Natural killer cell treated with Interleukin-12 subunit alpha and Interleukin-12 subunit beta and Interleukin-15 and Interleukin-18, amount 100 ng/mL, for 72 hours (primary cell): ENCODE measurements at regions not wholly inside any gene's neighbourhood (a gene's known extent, or its start where the extent isn't known, plus 50 kb on each side); places are given as distances from the start of the nearest gene placed in this dataset.
A peak's percentile ranks its signal among the peaks of the same experiment; 100 is the strongest.

Experiments used
- ATAC-seq, 2 donors: fragments of 150-1000 bp; cut with Tn5 transposase in 1 of 2; sonication (Bioruptor Pico), chemical (Tn5 transposase) in 1 of 2; 2 replicates each; pipeline ENCODE4 v1.10.0; 2021
- DNase-seq: peaks from one replicate; pipeline ENCODE4 v3.0.0; 2022; ENCODE audit warnings: low spot score
- H3K27ac Mint-ChIP-seq, 2 donors: 1 replicate in 1 of 2; 2 replicates in 1 of 2; pipeline ENCODE4 v1.8.0; 2022; ENCODE audit warnings: mixed read lengths in 2 of 2, mild to moderate bottlenecking in 1 of 2, moderate library complexity in 1 of 2
- H3K27me3 Mint-ChIP-seq, 2 donors: 1 replicate in 1 of 2; 2 replicates in 1 of 2; pipeline ENCODE4 v1.8.0; 2022; ENCODE audit warnings: mixed read lengths in 2 of 2
- H3K36me3 Mint-ChIP-seq: one replicate; pipeline ENCODE4 v1.8.0; 2022; ENCODE audit warnings: mixed read lengths
- H3K4me1 Mint-ChIP-seq, 2 donors: 1 replicate in 1 of 2; 2 replicates in 1 of 2; pipeline ENCODE4 v1.8.0; 2022; ENCODE audit warnings: low read depth in 2 of 2, mixed read lengths in 2 of 2, mild to moderate bottlenecking in 1 of 2
- H3K4me3 Mint-ChIP-seq: one replicate; pipeline ENCODE4 v1.8.0; 2022; ENCODE audit warnings: mixed read lengths
- H3K9me3 Mint-ChIP-seq: 2 replicates; pipeline ENCODE4 v1.8.0; 2022; ENCODE audit warnings: mixed read lengths

DNA sequence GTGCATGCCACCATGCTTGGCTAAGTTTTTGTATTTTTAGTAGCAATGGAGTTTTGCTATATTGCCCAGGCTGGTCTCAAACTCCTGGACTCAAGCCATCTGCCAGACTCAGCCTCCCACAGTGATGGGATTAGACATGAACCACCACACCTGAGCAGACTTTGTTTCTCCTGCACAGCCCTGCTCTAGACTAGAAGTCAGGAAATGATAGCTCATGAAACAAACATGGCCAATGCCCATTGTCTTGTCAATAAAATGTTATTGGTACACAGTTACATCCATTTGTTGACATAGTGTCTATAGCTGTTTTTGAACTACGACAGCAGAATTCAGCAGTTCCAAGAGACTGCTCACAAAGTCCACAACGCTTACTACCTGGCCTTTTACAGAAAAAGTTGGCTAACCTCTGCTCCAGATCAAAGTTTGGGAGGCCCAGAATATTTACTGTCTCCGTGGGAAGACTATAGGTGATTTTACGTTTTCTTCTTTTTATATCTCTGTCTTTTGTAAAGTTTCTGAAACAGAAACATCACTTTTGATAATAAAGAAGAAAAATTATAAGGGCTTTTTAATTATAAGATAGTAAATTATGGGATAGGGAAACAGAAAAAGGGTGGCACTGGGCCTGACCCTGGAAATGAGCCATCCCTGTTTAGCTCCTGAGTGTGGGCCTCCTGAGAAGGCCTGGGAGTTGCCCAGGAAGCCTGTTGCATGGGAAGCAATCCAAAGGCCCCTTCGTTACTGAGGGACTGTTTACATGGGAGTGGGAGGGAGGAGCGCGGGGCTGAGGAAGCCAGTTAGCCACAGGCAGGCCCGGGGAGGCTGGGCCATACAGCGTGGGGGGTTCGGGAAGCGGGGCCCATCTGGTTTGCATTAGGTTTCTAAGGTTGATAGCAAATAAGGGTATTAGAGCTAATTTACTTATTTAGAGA, 201.5 kb downstream of the IRF8 start:
- Mint-ChIP-seq H3K27ac (no peak overlapping the region), H3K4me3 (no peak overlapping the region), H3K4me1 (no peaks in the 10 kb centered on the region), H3K9me3 (no peaks in the 10 kb centered on the region), H3K27me3 (peaks cover 2 to 8% of the 10 kb centered on the region in 2 donors), H3K36me3 (no peaks in the 10 kb centered on the region)
- no peak for ATAC-seq
- no peak for DNase-seq

DNA sequence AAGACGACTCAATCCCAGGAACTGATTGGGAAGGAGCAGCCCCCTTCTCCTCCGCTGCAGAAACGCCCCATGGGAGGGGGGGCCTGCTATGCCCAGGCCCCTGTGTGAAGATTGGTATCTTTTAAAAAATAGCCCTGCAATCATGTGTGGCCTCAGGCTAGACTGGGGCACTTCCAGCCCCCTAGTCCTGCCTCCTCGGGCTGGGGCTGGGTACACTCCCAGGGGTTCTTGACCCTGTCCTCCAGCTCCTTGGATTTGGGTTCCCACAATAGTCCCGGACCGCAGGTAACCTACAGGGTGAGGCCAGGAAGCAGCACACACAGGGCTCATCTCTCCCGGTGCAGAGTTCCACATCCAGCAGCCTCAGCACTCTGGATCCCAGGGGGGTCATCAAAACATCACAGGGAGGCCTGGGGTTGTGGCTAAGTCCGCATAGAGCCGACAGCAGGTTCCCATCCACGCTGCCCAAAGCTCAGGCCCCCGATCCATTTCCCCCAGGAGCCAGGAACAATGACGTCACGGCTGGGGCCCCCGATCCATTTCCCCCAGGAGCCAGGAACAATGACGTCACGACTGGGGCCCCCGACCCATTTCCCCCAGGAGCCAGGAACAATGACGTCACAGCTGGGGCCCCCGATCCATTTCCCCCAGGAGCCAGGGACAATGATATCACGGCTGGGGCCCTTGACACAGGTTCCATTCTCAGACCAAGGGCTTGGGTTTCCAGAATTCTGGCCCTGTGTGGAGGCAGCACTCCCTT, 202.4 kb downstream of the IRF8 start:
- H3K36me3 Mint-ChIP-seq, result no peaks in the 10 kb centered on the region

DNA sequence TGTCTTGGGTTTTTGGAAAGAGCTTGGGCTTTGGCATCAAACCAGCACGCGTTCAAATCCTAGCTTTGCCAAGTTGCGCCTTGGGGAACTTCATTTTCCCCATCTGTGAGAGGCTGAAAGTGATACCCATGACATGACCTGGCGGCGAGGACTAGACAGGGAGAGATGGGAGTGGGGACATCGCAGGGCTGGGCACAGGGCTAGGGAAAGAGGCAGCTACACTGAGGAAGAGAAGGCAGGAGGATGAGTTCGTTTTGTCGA, 202.9 kb downstream of the IRF8 start:
- H3K9me3 Mint-ChIP-seq, result no peaks in the 10 kb centered on the region
- peaks cover 2 to 8% of the 10 kb centered on the region in 2 donors for H3K27me3 Mint-ChIP-seq
- DNase-seq, result no peak
- no peak overlapping the region for H3K27ac Mint-ChIP-seq
- no peaks in the 10 kb centered on the region for H3K4me1 Mint-ChIP-seq
- H3K4me3 Mint-ChIP-seq, result no peak overlapping the region
- ATAC-seq, result no peak
- no peaks in the 10 kb centered on the region for H3K36me3 Mint-ChIP-seq

More for the DNA sequence above, 202.4 kb downstream of the IRF8 start:
- peaks cover 2 to 8% of the 10 kb centered on the region in 2 donors for H3K27me3 Mint-ChIP-seq
- H3K27ac Mint-ChIP-seq, result no peak overlapping the region
- no peak for ATAC-seq
- no peaks in the 10 kb centered on the region for H3K9me3 Mint-ChIP-seq
- no peak overlapping the region for H3K4me3 Mint-ChIP-seq
- no peaks in the 10 kb centered on the region for H3K4me1 Mint-ChIP-seq
- DNase-seq, result no peak

DNA sequence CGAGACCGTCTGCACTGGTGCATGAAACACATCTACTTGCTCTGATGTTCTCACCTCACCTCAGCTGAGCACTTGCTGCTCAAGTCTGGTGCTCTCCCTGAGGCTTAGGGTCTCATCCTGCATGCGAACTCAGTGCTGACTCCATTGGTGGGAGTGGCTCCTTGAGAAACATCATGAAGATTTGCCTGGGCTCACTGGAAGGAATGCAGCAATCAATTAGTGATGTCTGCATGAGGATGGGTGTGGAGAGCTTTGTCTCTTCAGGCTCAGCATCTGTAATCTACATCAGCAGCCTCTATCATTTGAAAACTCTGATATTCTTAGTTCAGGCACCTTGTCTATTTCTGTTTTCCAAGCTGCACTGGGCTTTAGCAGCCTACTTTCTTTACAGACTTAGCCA, 204.4 kb downstream of the IRF8 start:
- DNase-seq (no peak), ATAC-seq (no peak)
- no peaks in the 10 kb centered on the region for H3K4me1 Mint-ChIP-seq
- H3K4me3 Mint-ChIP-seq, result no peak overlapping the region
- no peaks in the 10 kb centered on the region for H3K36me3 Mint-ChIP-seq
- H3K9me3 Mint-ChIP-seq, result no peaks in the 10 kb centered on the region
- peaks cover 2 to 8% of the 10 kb centered on the region in 2 donors for H3K27me3 Mint-ChIP-seq
- no peak overlapping the region for H3K27ac Mint-ChIP-seq

DNA sequence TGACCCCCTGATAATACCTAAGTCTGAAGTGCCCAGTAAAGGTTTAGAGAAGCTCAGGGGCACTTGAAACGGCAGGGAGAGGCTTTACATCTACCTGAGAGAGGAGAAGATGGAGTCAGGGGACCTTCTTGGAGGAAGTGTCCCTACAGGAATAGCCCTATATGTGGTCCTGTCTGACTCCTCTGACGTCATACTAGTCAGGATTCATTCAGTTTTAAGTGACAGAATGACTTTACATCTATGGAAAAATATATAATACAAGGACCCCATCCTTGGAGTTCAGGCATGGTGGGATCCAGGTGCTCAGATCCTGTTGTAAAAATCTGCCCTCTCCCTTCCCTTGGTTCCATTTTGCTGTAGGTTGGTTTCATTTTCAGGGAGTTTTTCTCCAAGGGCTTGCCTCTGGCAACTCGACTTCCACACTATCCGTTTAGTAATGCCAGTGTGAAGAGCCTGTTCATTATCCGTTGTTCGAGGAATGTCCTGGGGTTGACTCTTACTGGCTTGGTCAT, 205.6 kb downstream of the IRF8 start:
- Mint-ChIP-seq H3K4me3 (no peak overlapping the region), H3K27me3 (peaks cover 2 to 8% of the 10 kb centered on the region in 2 donors), H3K9me3 (no peaks in the 10 kb centered on the region), H3K4me1 (no peaks in the 10 kb centered on the region), H3K27ac (no peak overlapping the region), H3K36me3 (no peaks in the 10 kb centered on the region)
- ATAC-seq (no peak), DNase-seq (no peak)

DNA sequence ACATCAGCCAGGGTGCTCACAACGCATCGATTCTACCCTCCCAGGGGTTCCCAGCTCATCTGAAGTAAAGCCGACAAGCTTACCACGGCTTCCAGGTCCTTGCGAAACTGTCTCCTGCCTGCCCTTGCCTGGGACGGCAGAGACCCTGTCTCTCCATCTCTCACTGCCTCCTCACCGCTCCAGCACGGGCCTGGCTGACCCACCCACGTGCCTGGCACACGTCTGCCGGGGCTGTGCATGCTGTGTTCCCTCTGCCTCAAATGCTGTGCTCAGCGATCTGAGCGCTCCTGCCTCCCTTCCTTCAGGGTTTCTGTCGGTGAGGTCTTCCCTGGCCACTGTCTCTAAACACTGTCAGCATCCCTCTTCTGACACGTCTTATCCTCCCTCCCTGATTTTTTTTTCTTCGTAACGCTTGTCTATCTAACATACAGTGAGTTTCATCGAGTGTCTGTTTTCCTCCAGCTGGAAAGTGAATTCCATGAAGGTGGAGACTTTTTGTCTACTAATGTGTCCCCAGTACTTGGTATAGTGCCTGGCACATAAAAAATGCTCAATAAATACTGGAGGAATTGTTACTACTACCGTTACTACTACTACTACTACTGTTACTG, 208.4 kb downstream of the IRF8 start:
- Mint-ChIP-seq H3K36me3 (no peaks in the 10 kb centered on the region), H3K4me1 (no peaks in the 10 kb centered on the region), H3K9me3 (no peaks in the 10 kb centered on the region), H3K27ac (no peak overlapping the region), H3K27me3 (peaks cover 0 to 5% of the 10 kb centered on the region in 2 donors), H3K4me3 (no peak overlapping the region)
- ATAC-seq (no peak), DNase-seq (no peak)

DNA sequence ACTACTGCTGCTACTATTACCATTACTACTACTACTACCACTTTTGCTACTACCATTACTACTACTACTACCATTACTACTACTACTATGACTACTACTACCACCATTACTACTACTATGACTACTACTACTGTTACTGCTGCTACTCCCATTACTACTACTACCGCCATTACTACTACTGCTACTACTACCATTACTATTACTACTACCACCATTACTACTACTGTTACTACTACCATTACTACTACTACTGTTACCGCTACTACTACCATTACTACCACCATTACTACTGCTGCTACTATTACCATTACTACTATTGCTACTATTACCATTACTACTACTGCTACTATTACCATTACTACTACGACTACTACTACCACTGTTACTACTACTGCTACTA, 209.1 kb downstream of the IRF8 start:
- ATAC-seq (no peak), DNase-seq (no peak)
- Mint-ChIP-seq H3K4me3 (no peak overlapping the region), H3K27me3 (no peaks in the 10 kb centered on the region), H3K4me1 (no peaks in the 10 kb centered on the region), H3K9me3 (no peaks in the 10 kb centered on the region), H3K27ac (no peak overlapping the region), H3K36me3 (no peaks in the 10 kb centered on the region)

DNA sequence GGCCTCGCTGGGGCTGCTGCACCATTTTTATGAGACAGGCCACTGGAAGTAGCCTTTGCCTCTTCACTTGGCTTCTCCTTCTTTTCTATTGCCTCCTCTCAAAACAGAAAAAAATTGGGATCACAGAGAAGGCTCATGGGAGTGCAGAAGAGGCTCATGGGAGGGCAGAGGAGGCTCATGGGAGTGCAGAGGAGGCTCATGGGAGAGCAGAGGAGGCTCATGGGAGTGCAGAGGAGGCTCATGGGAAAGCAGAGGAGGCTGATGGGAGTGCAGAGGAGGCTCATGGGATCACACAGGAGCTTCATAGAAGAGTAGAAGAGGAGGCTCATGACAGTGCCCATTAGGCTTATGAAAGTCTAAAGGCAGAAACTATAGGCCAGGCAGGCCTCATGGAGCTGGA, 211.2 kb downstream of the IRF8 start:
- Mint-ChIP-seq H3K36me3 (no peaks in the 10 kb centered on the region), H3K27ac (no peak overlapping the region), H3K4me1 (no peaks in the 10 kb centered on the region), H3K9me3 (no peaks in the 10 kb centered on the region), H3K4me3 (no peak overlapping the region), H3K27me3 (peaks cover 0 to 2% of the 10 kb centered on the region in 2 donors)
- ATAC-seq (no peak), DNase-seq (no peak)

DNA sequence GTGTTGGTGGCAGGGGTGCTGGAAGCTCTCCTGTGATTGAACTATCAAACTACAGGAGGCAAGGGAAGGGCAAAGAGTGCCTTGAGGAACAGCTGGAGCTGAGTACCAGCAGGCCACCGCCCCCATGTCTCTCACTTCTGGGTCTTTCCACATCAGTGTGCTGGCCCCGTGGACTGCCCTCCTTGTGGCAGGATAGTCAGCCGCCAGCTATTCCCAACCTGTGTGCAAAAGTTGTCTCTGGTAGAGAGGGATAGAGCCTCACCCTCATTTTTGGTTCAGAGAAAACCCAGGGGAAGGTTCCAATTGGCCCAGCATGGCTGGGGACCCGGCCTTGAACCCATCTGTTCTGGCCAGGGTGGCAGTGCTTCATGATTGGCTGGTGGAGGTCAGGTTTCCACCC, 211.8 kb downstream of the IRF8 start:
- Mint-ChIP-seq H3K36me3 (no peaks in the 10 kb centered on the region), H3K4me1 (no peaks in the 10 kb centered on the region), H3K27ac (no peak overlapping the region), H3K4me3 (no peak overlapping the region), H3K9me3 (no peaks in the 10 kb centered on the region), H3K27me3 (peaks cover 0 to 2% of the 10 kb centered on the region in 2 donors)
- peak; percentile 28 to 54 for ATAC-seq
- DNase-seq, result no peak

DNA sequence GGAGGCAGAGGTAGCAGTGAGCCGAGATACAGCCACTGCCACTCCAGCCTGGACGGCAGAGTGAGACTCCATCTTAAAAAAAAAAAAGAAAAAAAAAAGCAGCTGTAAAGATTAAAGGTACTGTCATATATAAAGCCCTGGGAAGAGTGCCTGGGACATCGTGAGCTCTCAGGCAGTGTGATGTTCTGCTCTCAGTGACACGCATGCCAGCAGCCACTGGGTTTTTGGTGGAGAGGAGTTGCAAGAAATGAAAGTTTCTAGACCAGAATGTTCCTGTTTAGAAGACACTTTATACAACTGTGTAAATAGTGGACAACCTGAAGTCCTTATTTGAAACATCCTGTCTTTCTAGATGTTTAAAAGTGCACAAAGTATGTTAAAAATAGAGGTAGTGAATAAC, 213.2 kb downstream of the IRF8 start:
- Mint-ChIP-seq H3K27me3 (peaks cover 0 to 5% of the 10 kb centered on the region in 2 donors), H3K27ac (no peak overlapping the region), H3K4me3 (no peak overlapping the region), H3K9me3 (no peaks in the 10 kb centered on the region), H3K36me3 (no peaks in the 10 kb centered on the region), H3K4me1 (no peaks in the 10 kb centered on the region)
- DNase-seq (no peak), ATAC-seq (no peak)

DNA sequence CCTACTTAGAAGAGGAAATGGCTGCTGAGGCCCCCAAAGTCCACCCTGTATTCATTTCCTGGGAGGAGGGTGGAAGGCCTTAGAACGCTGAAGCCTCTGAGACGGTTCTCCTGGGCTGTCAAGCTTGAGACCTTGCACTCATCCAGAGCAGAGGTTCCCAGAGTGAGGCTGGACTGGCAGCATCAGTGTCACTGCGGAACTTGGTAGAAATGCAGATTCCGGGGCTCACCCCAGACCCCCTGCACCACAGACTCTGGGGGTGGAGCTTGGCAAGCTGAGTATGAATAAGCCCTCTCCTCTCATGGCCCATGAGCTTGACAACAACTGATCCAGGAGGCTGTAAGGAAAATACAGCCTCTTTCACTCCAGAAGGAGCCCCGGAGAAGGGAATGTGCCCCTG, 218.3 kb downstream of the IRF8 start:
- Mint-ChIP-seq H3K9me3 (no peaks in the 10 kb centered on the region), H3K27me3 (peaks cover 0 to 11% of the 10 kb centered on the region in 2 donors), H3K4me3 (no peak overlapping the region), H3K27ac (no peak overlapping the region), H3K4me1 (no peaks in the 10 kb centered on the region), H3K36me3 (no peaks in the 10 kb centered on the region)
- ATAC-seq (peak in 1 of 2 donors; percentile 34), DNase-seq (no peak)

DNA sequence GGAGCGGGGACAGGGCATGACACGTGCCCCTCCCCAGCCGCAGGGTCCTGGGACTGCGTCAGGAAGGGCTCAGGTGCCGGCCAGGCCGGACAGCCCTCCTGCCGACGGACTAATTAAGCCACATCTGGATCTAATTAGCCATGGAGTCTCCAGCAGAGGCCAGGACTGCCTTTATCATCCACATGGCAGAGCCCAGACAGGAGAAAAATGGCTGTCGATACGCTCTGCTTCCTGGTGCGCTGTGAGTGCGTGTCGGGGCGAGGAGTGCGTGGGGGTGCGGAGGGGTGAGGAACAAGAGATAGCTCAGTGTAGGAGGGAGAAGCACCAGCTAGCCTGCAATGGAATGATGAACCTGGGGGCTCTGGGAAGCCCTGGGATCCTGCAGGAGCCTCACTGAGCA, 218.8 kb downstream of the IRF8 start:
- ATAC-seq (no peak), DNase-seq (no peak)
- no peak overlapping the region for H3K4me3 Mint-ChIP-seq
- no peaks in the 10 kb centered on the region for H3K4me1 Mint-ChIP-seq
- no peaks in the 10 kb centered on the region for H3K9me3 Mint-ChIP-seq
- peaks cover 0 to 11% of the 10 kb centered on the region in 2 donors for H3K27me3 Mint-ChIP-seq
- H3K36me3 Mint-ChIP-seq, result no peaks in the 10 kb centered on the region
- no peak overlapping the region for H3K27ac Mint-ChIP-seq

DNA sequence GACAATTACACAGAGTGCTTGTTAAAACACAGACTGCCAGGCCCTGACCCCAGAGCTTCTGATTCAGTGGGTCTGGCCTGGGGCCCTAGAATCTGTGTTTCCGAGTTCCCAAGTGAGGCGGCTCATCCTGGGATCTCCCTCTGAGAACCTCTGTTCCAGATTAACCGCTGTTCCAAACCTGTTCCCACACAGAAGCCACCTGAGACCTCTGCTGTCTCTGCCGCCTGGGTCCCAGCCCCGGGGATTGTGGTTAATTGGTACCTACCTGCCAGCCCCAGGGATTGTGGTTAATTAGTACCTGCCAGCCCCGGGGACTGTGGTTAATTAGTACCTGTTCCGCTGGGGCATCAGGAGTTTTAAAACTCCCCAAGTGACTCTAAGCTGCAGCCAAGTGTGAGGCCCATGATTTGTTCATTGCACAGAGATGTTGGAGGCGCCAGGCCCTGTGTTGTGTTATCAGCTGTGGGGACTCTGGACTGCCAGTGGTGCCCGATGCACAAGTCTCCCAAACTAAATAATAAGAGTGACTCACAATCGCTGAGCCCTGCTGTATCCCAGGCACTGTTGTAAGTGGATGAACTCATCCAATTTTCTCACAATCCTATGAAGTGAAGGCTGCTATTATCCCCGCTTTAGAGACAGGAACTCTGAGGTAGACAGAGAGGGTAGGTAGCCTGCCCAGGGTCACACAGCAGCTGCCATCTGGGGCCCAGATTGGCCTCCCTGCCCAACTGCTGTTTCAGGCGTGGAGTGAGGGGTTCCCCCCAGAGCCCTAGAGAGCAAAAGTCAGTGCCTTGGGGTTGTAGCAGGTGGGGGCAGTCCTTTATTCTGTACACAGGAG, 219.7 kb downstream of the IRF8 start:
- H3K27ac Mint-ChIP-seq, result no peak overlapping the region
- H3K27me3 Mint-ChIP-seq, result peaks cover 0 to 9% of the 10 kb centered on the region in 2 donors
- no peak for ATAC-seq
- no peak overlapping the region for H3K4me3 Mint-ChIP-seq
- no peaks in the 10 kb centered on the region for H3K36me3 Mint-ChIP-seq
- H3K9me3 Mint-ChIP-seq, result no peaks in the 10 kb centered on the region
- H3K4me1 Mint-ChIP-seq, result no peaks in the 10 kb centered on the region
- DNase-seq, result peak; percentile 39
